ENCODE measurements at regions not wholly inside any gene's neighbourhood (a gene's known extent, or its start where the extent isn't known, plus 50 kb on each side); places are given as distances from the start of the nearest gene placed in this dataset.

GRCh38 chr19:30209617-30210600 lies 162.3 kb upstream of the ZNF536 start:
- peak; percentile 88 for DNase-seq (ENCODE audit: low spot score)

- DNase-seq (ENCODE audit: low spot score): peak; percentile 74
These were observed 159.6 kb upstream of the ZNF536 start for GRCh38 chr19:30212574-30212973.

DNA sequence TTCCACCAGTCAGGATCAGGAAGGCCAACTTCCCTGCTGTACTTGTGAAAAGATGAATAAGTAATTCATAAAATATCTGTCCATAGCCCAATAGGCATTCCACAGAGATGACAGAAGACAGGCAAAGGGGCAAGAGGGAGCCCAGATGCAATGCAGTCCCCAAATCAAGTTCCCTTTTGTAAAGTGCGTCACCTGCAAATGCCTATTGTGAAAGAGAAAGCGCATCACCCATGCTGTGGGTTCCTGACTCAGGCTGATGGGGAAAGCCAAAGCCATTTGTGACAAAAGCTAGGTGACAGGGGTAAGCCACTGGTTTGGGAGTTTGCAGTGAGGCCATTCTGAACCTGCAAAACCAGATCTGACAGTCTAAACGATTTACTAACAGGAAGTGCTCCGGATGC lies 157.5 kb upstream of the ZNF536 start:
- peak; percentile 20 for DNase-seq (ENCODE audit: low spot score)

DNA sequence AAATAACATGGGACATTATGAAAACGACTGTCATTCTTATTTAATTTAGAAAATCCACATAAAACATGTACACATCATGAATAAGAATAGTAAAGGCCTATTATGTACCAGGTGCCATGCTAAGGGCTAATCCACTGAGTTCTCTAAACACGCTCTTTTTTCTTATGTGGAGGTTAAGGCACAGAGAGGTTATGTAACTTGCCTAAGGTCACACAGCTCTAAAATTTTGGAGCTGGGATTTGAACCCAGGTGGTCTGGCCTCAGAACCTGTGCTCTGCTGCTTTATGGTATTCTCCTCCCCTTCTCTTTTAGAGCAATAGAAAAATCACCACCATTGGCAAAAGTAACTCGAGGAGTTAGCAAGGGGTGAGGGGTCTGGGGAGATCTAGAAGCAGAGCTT lies 156.9 kb upstream of the ZNF536 start:
- no peak for DNase-seq (ENCODE audit: low spot score)

- no peak for DNase-seq (ENCODE audit: low spot score)
These were observed 155.7 kb upstream of the ZNF536 start for GRCh38 chr19:30216453-30216852.

DNA sequence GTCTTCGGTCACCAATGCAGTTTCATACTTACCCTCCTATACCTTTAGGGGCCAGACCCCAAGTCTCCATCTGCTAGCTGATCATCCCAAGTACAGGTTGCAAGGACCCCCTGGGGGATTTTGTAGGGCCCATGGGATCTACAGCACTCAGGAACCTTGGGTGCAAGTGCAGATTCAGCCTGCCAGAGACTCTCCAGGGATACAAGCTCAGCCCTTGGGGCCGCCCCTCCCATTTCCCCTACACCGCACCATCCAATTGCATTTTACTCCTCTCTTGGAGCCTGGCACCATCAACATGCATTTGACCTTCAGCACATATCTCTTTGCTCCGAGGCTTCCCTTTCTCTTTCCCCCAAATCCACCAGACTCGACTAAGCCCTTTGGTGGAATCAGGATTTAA lies 154.7 kb upstream of the ZNF536 start:
- peak; percentile 47 for DNase-seq (ENCODE audit: low spot score)

GRCh38 chr19:30219702-30220101 lies 152.5 kb upstream of the ZNF536 start:
- peak; percentile 28 for DNase-seq (ENCODE audit: low spot score)

DNA sequence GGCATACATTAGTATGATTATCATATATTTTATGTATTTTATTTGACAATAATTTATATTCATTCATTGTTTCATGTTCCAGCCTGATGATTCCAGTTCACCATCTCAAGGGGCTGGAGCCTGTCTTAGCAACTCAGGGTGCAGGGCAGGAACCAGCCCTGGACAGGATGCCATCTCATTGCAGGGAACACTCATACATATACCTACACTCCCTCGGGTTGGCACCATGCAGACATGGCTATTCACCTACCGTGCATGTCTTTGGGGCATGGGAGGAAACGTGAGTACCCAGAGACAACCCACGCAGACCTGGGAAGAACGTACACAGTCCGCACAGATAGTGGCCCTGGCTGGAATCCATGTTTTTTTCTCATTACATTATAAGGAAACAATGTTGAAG lies 151.0 kb upstream of the ZNF536 start:
- peak; percentile 59 for DNase-seq (ENCODE audit: low spot score)

DNA sequence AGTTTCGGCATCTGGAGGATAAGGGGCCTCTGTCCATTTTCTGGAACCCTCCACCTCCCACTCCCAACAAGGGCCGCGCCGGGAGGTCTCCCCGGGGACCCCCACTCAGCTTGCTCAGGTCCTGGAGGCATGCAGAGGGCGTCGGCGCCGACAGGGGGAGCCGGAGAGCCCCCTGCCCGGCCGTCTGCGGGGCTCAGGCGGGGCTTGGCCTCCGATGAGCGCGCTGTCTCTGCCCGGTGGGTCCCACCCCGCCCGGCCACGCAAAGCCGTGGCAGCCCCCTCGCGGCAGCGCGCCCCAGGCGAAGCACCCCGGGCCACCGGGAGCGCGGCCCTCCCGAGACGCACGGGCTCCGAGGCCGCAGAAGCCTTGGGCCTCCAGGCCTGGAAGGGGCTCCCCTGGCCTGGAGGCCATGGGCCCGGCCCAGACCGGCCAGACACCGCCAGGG lies 149.7 kb upstream of the ZNF536 start:
- DNase-seq (ENCODE audit: low spot score): peak; percentile 81

- no peak for DNase-seq (ENCODE audit: low spot score)
These were observed 149.0 kb upstream of the ZNF536 start for GRCh38 chr19:30222992-30223865.

DNA sequence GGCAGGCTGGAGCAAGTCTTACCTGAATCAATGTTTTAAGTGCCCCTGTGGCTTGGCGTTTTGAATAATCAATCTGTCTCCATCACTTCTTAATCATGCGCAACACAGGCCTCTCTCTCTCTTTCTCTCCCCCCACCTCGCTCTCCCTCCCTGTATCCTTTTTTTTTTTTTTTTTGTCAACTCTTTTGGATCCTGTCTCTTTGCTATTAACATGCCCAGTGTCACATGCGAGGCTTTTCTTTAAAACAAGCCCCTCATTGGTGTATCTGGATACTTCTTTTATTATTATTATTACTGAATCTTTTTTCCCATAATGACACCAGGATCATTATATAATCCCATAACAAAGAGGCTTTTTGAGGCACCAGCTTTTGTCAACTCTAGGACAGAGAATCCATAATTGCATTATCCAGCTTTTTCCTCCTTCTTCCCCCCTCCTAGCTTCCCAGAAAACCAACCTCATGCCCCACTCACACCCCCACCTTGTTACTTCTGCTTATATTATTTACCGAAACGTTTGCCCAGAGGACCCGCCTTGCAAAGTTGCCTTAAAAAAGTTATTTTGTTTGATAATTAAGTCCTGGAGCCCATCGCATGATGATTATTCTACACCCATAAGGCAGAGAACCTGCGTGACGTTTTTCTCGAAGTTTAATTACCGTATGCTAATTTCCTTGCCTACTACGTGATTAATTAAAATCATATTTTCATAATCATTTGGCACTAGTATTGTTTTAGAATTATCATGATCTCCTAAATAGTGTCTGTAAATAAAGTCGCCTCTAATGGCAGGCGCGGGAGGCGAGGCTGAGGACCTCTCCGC lies 148.1 kb upstream of the ZNF536 start:
- no peak for DNase-seq (ENCODE audit: low spot score)

DNA sequence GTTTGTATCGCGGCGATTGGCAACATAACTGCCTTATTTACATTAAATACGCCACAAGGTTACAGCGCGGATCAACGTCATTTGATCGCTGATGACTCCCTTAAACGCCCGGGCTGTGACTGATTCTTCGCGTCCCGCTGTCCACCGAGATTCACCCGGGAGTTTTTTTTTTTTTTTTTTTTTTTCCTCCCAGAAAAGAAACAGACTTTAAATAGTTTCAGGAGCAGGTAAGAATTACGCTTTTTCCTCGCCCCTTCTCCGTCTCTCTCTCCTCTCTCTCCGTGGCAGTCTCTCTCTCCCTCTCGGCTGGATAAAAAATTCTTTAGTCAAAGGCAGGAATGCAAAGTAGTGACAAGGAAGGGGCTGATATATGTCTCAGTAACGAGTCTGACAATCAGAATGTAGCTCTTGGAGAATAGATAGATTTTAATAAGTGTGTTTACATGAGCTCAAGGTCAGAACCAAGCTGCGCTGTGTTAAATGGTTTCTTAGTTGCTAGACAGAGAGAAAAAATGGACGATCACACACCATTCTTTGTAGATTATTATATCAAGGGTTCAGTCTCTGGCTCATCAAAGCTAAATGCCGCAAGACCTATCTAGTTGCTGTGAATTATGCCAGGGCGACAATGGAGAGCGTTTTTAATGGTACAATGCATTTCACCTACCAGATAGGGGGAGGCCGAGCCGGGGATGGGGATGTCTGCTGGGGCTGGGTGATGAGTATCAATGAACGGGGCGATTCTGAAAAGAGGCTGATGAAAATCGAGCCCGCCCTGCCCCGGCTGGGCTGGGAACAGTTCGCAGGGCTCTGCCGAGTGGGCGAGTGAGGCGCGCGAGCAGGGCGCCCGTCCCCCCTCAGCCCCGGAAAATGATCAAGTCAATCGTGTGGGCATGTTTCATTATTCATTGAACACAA lies 147.2 kb upstream of the ZNF536 start:
- DNase-seq (ENCODE audit: low spot score): no peak

- no peak for DNase-seq (ENCODE audit: low spot score)
These were observed 146.3 kb upstream of the ZNF536 start for GRCh38 chr19:30225676-30226463.

GRCh38 chr19:30226464-30227011 lies 145.6 kb upstream of the ZNF536 start:
- peak; percentile 67 for DNase-seq (ENCODE audit: low spot score)

GRCh38 chr19:30227012-30227621 lies 145.1 kb upstream of the ZNF536 start:
- DNase-seq (ENCODE audit: low spot score): no peak

DNA sequence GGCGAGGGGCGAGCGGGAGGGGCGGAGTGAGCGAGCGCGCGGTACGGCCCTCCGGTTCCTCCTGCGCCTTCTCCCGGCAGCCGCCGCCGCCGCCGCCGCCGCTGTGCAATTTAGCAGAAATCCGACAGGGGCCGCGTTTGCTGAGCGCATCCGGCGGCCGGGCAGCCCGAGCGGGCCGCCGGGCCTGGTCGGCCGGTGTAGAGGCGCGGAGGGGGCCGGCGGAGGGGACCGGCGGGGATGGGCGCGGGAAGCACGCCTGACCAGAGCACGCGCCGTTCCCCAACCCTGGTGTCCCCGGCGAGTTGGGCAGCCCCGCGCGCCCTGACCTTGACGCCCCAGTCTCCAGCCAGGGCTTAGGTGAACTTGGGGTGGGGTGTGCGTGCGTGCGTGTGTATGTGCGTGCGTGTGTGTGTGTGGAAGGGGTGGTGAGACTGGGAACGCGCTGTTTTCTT lies 144.5 kb upstream of the ZNF536 start:
- peak; percentile 89 for DNase-seq (ENCODE audit: low spot score)

DNA sequence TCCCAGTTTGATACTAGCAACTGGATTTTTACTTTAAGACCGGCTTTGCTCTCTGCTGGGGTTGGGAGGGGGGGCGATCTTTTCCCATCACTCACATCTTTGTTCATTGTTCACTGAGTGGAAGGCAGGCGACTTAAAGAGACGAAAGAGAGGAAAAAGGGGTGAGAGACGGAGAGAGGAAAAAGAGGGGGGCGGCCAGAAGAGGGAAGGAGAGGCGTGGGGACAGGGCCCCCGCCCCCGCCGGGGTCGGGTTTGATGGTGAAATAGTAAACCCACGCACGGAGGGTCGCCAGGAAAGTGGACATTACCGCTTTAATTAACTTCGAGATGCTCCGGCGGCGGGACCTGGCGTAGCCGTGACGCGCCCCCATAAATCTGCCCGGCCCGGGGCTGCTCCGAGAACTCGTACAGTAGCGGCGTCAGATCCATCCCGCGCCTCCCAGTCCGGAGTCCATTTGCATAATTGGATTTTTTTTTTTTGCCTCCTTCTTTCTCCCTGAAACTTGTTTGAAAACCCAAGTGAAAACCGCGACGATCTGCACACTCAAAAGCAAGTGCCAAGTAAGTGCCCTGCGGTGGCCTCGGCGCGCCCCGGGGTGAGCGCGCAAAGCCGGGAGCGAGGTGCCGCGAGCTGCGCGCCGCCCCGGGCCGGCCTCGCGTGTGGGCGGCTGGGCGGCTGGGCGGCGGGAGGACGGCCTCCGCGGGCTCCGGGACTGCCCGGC lies 143.9 kb upstream of the ZNF536 start:
- peak; percentile 59 for DNase-seq (ENCODE audit: low spot score)
